Effector memory CD8-positive, alpha-beta T cell (primary cell): ENCODE measurements at regions not wholly inside any gene's neighbourhood (a gene's known extent, or its start where the extent isn't known, plus 50 kb on each side); places are given as distances from the start of the nearest gene placed in this dataset.

Experiments used
- ATAC-seq: fragments of 150-1000 bp; cut with Tn5 transposase; replicated peaks from 2 replicates; pipeline ENCODE4 v1.10.0; 2021; ENCODE audit warnings: mild to moderate bottlenecking, moderate library complexity
- DNase-seq, 3 experiments: peaks; one replicate each; pipeline ENCODE4 v3.0.0; 2021
- H3K27ac Mint-ChIP-seq, 2 donors: one replicate each; pipeline ENCODE4 v1.8.0; 2022; ENCODE audit warnings: mild to moderate bottlenecking in 2 of 2, mixed read lengths in 2 of 2, moderate library complexity in 2 of 2
- H3K27me3 Mint-ChIP-seq, 2 donors: one replicate each; pipeline ENCODE4 v1.8.0; 2022; ENCODE audit warnings: mixed read lengths in 2 of 2
- H3K36me3 Mint-ChIP-seq: one replicate; pipeline ENCODE4 v1.8.0; 2022; ENCODE audit warnings: mild to moderate bottlenecking, moderate library complexity, mixed read lengths; ENCODE audit not compliant: insufficient read depth
- H3K4me1 Mint-ChIP-seq, 2 donors: one replicate each; pipeline ENCODE4 v1.8.0; 2022; ENCODE audit warnings: low read depth in 2 of 2, mixed read lengths in 2 of 2
- H3K4me3 Mint-ChIP-seq, 2 donors: one replicate each; pipeline ENCODE4 v1.8.0; 2022; ENCODE audit warnings: mild to moderate bottlenecking in 2 of 2, mixed read lengths in 2 of 2, moderate library complexity in 2 of 2
- H3K9me3 Mint-ChIP-seq, 2 donors: one replicate each; pipeline ENCODE4 v1.8.0; 2022; ENCODE audit warnings: mixed read lengths in 2 of 2

- Mint-ChIP-seq H3K4me1 (no peaks in the 10 kb centered on the region), H3K27me3 (no peaks in the 10 kb centered on the region), H3K9me3 (peaks cover 2 to 7% of the 10 kb centered on the region in 2 donors), H3K27ac (no peak overlapping the region), H3K4me3 (no peak overlapping the region), H3K36me3 (peaks cover 2% of the 10 kb centered on the region)
- DNase-seq (no peak), ATAC-seq (no peak)
Observed at GRCh38 chr12:107521826-107522355, 163.7 kb upstream of the PWP1 start.

- Mint-ChIP-seq H3K27me3 (no peaks in the 10 kb centered on the region), H3K27ac (no peak overlapping the region), H3K4me3 (no peak overlapping the region), H3K36me3 (peaks cover 2% of the 10 kb centered on the region), H3K4me1 (no peaks in the 10 kb centered on the region), H3K9me3 (peaks cover 2 to 7% of the 10 kb centered on the region in 2 donors)
- DNase-seq: no peak
- no peak for ATAC-seq
Observed at GRCh38 chr12:107522692-107523477, 162.7 kb upstream of the PWP1 start.

GRCh38 chr12:107523775-107524535, 161.6 kb upstream of the PWP1 start:
- Mint-ChIP-seq H3K9me3 (peaks cover 2 to 7% of the 10 kb centered on the region in 2 donors), H3K4me1 (no peaks in the 10 kb centered on the region), H3K27me3 (no peaks in the 10 kb centered on the region), H3K4me3 (no peak overlapping the region), H3K36me3 (peaks cover 2% of the 10 kb centered on the region), H3K27ac (no peak overlapping the region)
- no peak for DNase-seq
- ATAC-seq: no peak

GRCh38 chr12:107525063-107525718, 160.4 kb upstream of the PWP1 start:
- no peaks in the 10 kb centered on the region for H3K27me3 Mint-ChIP-seq
- H3K27ac Mint-ChIP-seq: no peak overlapping the region
- no peaks in the 10 kb centered on the region for H3K36me3 Mint-ChIP-seq
- DNase-seq: no peak
- no peaks in the 10 kb centered on the region for H3K4me1 Mint-ChIP-seq
- no peak overlapping the region for H3K4me3 Mint-ChIP-seq
- peaks cover 2 to 7% of the 10 kb centered on the region in 2 donors for H3K9me3 Mint-ChIP-seq
- ATAC-seq: no peak

- no peaks in the 10 kb centered on the region for H3K36me3 Mint-ChIP-seq
- no peak for DNase-seq
- peak overlapping the region in 1 of 2 donors; percentile 19 for H3K27ac Mint-ChIP-seq
- no peaks in the 10 kb centered on the region for H3K4me1 Mint-ChIP-seq
- peaks cover 2 to 7% of the 10 kb centered on the region in 2 donors for H3K9me3 Mint-ChIP-seq
- no peak for ATAC-seq
- H3K27me3 Mint-ChIP-seq: no peaks in the 10 kb centered on the region
- H3K4me3 Mint-ChIP-seq: no peak overlapping the region
Observed at GRCh38 chr12:107525719-107526554, 159.7 kb upstream of the PWP1 start.

GRCh38 chr12:107526555-107527180, 158.9 kb upstream of the PWP1 start:
- no peak overlapping the region for H3K27ac Mint-ChIP-seq
- no peaks in the 10 kb centered on the region for H3K27me3 Mint-ChIP-seq
- no peak overlapping the region for H3K4me3 Mint-ChIP-seq
- peaks cover 1 to 4% of the 10 kb centered on the region in 2 donors for H3K9me3 Mint-ChIP-seq
- no peaks in the 10 kb centered on the region for H3K36me3 Mint-ChIP-seq
- ATAC-seq (no peak), DNase-seq (no peak)
- H3K4me1 Mint-ChIP-seq: no peaks in the 10 kb centered on the region

- H3K36me3 Mint-ChIP-seq: no peaks in the 10 kb centered on the region
- peaks cover 0 to 3% of the 10 kb centered on the region in 2 donors for H3K9me3 Mint-ChIP-seq
- no peak overlapping the region for H3K4me3 Mint-ChIP-seq
- H3K27ac Mint-ChIP-seq: no peak overlapping the region
- DNase-seq (no peak), ATAC-seq (no peak)
- H3K27me3 Mint-ChIP-seq: no peaks in the 10 kb centered on the region
- no peaks in the 10 kb centered on the region for H3K4me1 Mint-ChIP-seq
Observed at GRCh38 chr12:107528731-107529365, 156.8 kb upstream of the PWP1 start.

- ATAC-seq (no peak), DNase-seq (no peak)
- no peak overlapping the region for H3K4me3 Mint-ChIP-seq
- H3K9me3 Mint-ChIP-seq: peaks cover 0 to 3% of the 10 kb centered on the region in 2 donors
- H3K36me3 Mint-ChIP-seq: no peaks in the 10 kb centered on the region
- no peaks in the 10 kb centered on the region for H3K27me3 Mint-ChIP-seq
- H3K4me1 Mint-ChIP-seq: no peaks in the 10 kb centered on the region
- no peak overlapping the region for H3K27ac Mint-ChIP-seq
Observed at GRCh38 chr12:107529991-107530390, 155.6 kb upstream of the PWP1 start.

GRCh38 chr12:107530701-107531100, 154.9 kb upstream of the PWP1 start:
- Mint-ChIP-seq H3K9me3 (peaks cover 0 to 3% of the 10 kb centered on the region in 2 donors), H3K36me3 (no peaks in the 10 kb centered on the region)
- no peak for ATAC-seq

GRCh38 chr12:107533218-107533617, 152.4 kb upstream of the PWP1 start:
- peaks cover 0 to 3% of the 10 kb centered on the region in 2 donors for H3K9me3 Mint-ChIP-seq
- peaks cover 0 to 4% of the 10 kb centered on the region in 2 donors for H3K4me1 Mint-ChIP-seq
- H3K36me3 Mint-ChIP-seq: no peaks in the 10 kb centered on the region
- no peak overlapping the region for H3K4me3 Mint-ChIP-seq
- ATAC-seq: no peak
- no peak overlapping the region for H3K27ac Mint-ChIP-seq
- DNase-seq: no peak
- H3K27me3 Mint-ChIP-seq: no peaks in the 10 kb centered on the region

More at GRCh38 chr12:107530701-107531100, 154.9 kb upstream of the PWP1 start:
- Mint-ChIP-seq H3K4me1 (no peaks in the 10 kb centered on the region), H3K27me3 (no peaks in the 10 kb centered on the region), H3K4me3 (no peak overlapping the region), H3K27ac (no peak overlapping the region)
- no peak for DNase-seq

- DNase-seq: no peak
- H3K27me3 Mint-ChIP-seq: no peaks in the 10 kb centered on the region
- H3K4me3 Mint-ChIP-seq: no peak overlapping the region
- peaks cover 3 to 9% of the 10 kb centered on the region in 2 donors for H3K4me1 Mint-ChIP-seq
- H3K36me3 Mint-ChIP-seq: no peaks in the 10 kb centered on the region
- peaks cover 0 to 3% of the 10 kb centered on the region in 2 donors for H3K9me3 Mint-ChIP-seq
- no peak overlapping the region for H3K27ac Mint-ChIP-seq
- no peak for ATAC-seq
Observed at GRCh38 chr12:107536613-107537012, 149.0 kb upstream of the PWP1 start.

- no peak for DNase-seq
- no peak for ATAC-seq
- Mint-ChIP-seq H3K4me1 (peaks cover 3 to 9% of the 10 kb centered on the region in 2 donors), H3K27me3 (no peaks in the 10 kb centered on the region), H3K36me3 (no peaks in the 10 kb centered on the region), H3K4me3 (no peak overlapping the region), H3K9me3 (peaks cover 0 to 2% of the 10 kb centered on the region in 2 donors), H3K27ac (peak overlapping the region in 1 of 2 donors; percentile 33)
Observed at GRCh38 chr12:107537464-107538119, 148.0 kb upstream of the PWP1 start.
